PC-3 (cell line): ENCODE measurements at regions not wholly inside any gene's neighbourhood (a gene's known extent, or its start where the extent isn't known, plus 50 kb on each side); places are given as distances from the start of the nearest gene placed in this dataset.

Experiments used
- ATAC-seq: fragments of 200-7000 bp; cut with Tn5 transposase; 2 replicates; pipeline ENCODE4 v1.9.1; 2020; ENCODE audit warnings: mild to moderate bottlenecking, moderate library complexity
- BruUV-seq: library from RNA; stranded (reverse); fragments of 400-500 nt; replicated peaks from 2 replicates; lab custom pipeline; 2021; lab: Mats Ljungman, UMichigan
- CTCF ChIA-PET: fragments of 300-600 bp; sonication (Branson Sonifier 250); formaldehyde crosslinking; loops from one replicate; lab custom pipeline; 2022; ENCODE audit warnings: antibody characterized with exemption; lab: Charles Lee
- POLR2A ChIA-PET: fragments of 300-600 bp; sonication (Branson Sonifier 250); formaldehyde crosslinking; loops from one replicate; lab custom pipeline; 2022; ENCODE audit warnings: antibody characterized with exemption; ENCODE audit not compliant: unreplicated experiment; lab: Charles Lee
- DNase-seq: peaks from one replicate; pipeline ENCODE4 v3.0.0-alpha.2; 2015
- H2AFZ ChIP-seq: fragments of 300-600 bp; sonication (generic); 2 replicates; pipeline ENCODE4 v1.6.0; 2016; ENCODE audit warnings: antibody characterized with exemption, low read length
- H3F3A ChIP-seq: fragments of 300-600 bp; sonication (generic); one replicate; pipeline ENCODE4 v1.6.0; 2017; ENCODE audit warnings: antibody characterized with exemption, low read length, control low read depth, mild to moderate bottlenecking; ENCODE audit not compliant: unreplicated experiment
- H3K27ac ChIP-seq: fragments of 300-600 bp; sonication (generic); 2 replicates; pipeline ENCODE4 v1.5.1; 2016; ENCODE audit warnings: mild to moderate bottlenecking, low read length
- H3K27me3 ChIP-seq: fragments of 300-600 bp; sonication (generic); 2 replicates; pipeline ENCODE4 v1.6.1; 2016; ENCODE audit warnings: low read length, mixed read lengths
- H3K36me3 ChIP-seq: fragments of 300-600 bp; sonication (generic); 2 replicates; pipeline ENCODE4 v1.6.1; 2016; ENCODE audit warnings: low read depth, mixed run types, low read length, mixed read lengths
- H3K4me1 ChIP-seq: fragments of 300-600 bp; sonication (generic); 2 replicates; pipeline ENCODE4 v1.5.1; 2016; ENCODE audit warnings: low read length; ENCODE audit not compliant: insufficient read depth
- H3K4me2 ChIP-seq: fragments of 300-600 bp; sonication (generic); 2 replicates; pipeline ENCODE4 v1.6.0; 2016; ENCODE audit warnings: low read length
- H3K4me3 ChIP-seq: fragments of 300-600 bp; sonication (generic); 2 replicates; pipeline ENCODE4 v1.5.1; 2016; ENCODE audit warnings: mild to moderate bottlenecking, low read length, mixed read lengths
- H3K79me2 ChIP-seq: fragments of 300-600 bp; sonication (generic); 2 replicates; pipeline ENCODE4 v1.6.1; 2017; ENCODE audit warnings: low read length, mixed read lengths
- H3K9ac ChIP-seq: fragments of 300-600 bp; sonication (generic); 2 replicates; pipeline ENCODE4 v1.6.0; 2016; ENCODE audit warnings: mild to moderate bottlenecking, low read length
- H3K9me2 ChIP-seq: fragments of 300-600 bp; sonication (generic); replicated peaks from 2 replicates; pipeline ENCODE4 v1.6.1; 2016; ENCODE audit warnings: mixed run types, low read length, mixed read lengths
- H3K9me3 ChIP-seq: fragments of 300-600 bp; sonication (generic); 2 replicates; pipeline ENCODE4 v1.6.1; 2016; ENCODE audit warnings: low read length, mixed read lengths
- H4K20me1 ChIP-seq: fragments of 300-600 bp; sonication (generic); 2 replicates; pipeline ENCODE4 v1.6.1; 2016; ENCODE audit warnings: low read length, mixed read lengths
- EZH2 ChIP-seq: fragments of 300-600 bp; sonication (generic); IDR thresholded peaks from one replicate; pipeline ENCODE4 v1.6.1; 2017; ENCODE audit warnings: antibody characterized with exemption, mild to moderate bottlenecking, low read length; ENCODE audit not compliant: unreplicated experiment
- EZH2phosphoT487 ChIP-seq: fragments of 300-600 bp; sonication (generic); IDR thresholded peaks from 2 replicates; pipeline ENCODE4 v1.6.1; 2018; ENCODE audit warnings: mild to moderate bottlenecking, antibody characterized with exemption, low read length, borderline replicate concordance
- intact Hi-C: fragments of 100-400 bp; cut with micrococcal nuclease; formaldehyde crosslinking; loops from 2 replicates; pipeline ENCODE4 v1.9.0; 2023
- TF ChIP-seq, protein P1 (sequence below): fragments of 300-600 bp; sonication (generic); conservative IDR thresholded peaks from 2 replicates; pipeline ENCODE4 v1.5.1; 2017; ENCODE audit warnings: antibody characterized with exemption, low read depth, mild to moderate bottlenecking, low read length

DNA sequence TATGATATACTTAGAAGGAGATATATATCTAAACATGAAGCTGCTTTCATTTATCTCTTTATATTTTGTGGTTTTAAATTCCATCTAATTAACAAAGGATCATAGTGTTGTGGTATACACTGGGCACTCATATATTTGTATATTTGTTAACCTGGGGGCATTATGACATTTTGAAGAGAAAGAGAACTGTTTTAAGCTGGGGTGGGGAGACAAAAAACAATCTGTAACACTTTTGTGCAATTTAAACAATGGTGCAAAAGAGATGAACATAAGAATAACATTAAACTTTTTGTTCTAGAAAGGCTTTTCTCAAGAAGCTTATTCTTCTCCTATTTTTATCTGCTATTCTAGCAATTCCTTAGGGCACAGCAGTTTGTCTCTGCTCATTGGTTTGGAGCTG lies 842.0 kb upstream of the CDH2 start:
- no peaks in the 10 kb centered on the region for H3F3A ChIP-seq
- no peaks in the 10 kb centered on the region for H3K27me3 ChIP-seq
- ChIA-PET CTCF (no interaction called here), POLR2A (no interaction called here)
- H4K20me1 ChIP-seq: no peaks in the 10 kb centered on the region
- no peaks in the 10 kb centered on the region for H3K79me2 ChIP-seq
- H3K9me2 ChIP-seq: no peaks in the 10 kb centered on the region
- no peaks in the 10 kb centered on the region for H3K36me3 ChIP-seq
- no peak overlapping the region for H2AFZ ChIP-seq
- no peak overlapping the region for H3K4me3 ChIP-seq
- TF ChIP-seq, protein P1, sequence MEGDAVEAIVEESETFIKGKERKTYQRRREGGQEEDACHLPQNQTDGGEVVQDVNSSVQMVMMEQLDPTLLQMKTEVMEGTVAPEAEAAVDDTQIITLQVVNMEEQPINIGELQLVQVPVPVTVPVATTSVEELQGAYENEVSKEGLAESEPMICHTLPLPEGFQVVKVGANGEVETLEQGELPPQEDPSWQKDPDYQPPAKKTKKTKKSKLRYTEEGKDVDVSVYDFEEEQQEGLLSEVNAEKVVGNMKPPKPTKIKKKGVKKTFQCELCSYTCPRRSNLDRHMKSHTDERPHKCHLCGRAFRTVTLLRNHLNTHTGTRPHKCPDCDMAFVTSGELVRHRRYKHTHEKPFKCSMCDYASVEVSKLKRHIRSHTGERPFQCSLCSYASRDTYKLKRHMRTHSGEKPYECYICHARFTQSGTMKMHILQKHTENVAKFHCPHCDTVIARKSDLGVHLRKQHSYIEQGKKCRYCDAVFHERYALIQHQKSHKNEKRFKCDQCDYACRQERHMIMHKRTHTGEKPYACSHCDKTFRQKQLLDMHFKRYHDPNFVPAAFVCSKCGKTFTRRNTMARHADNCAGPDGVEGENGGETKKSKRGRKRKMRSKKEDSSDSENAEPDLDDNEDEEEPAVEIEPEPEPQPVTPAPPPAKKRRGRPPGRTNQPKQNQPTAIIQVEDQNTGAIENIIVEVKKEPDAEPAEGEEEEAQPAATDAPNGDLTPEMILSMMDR: no peak
- TF ChIP-seq EZH2 (no peak), EZH2phosphoT487 (no peak)
- no peak overlapping the region for H3K4me2 ChIP-seq
- ATAC-seq: no peak
- no peak overlapping the region for H3K9ac ChIP-seq
- no TSS peak for BruUV-seq
- no peak overlapping the region for H3K27ac ChIP-seq
- no peaks in the 10 kb centered on the region for H3K4me1 ChIP-seq
- intact Hi-C loops: no loop called here
- no peaks in the 10 kb centered on the region for H3K9me3 ChIP-seq
- DNase-seq: no peak

GRCh38 chr18:29012883-29013465 lies 836.0 kb upstream of the CDH2 start:
- Histone ChIP-seq H3K4me3 (no peak overlapping the region), H3K27ac (no peak overlapping the region), H3K9ac (no peak overlapping the region), H3K4me2 (no peak overlapping the region), H2AFZ (no peak overlapping the region), H4K20me1 (no peaks in the 10 kb centered on the region), H3K27me3 (no peaks in the 10 kb centered on the region), H3K9me3 (no peaks in the 10 kb centered on the region), H3K9me2 (no peaks in the 10 kb centered on the region), H3K36me3 (no peaks in the 10 kb centered on the region), H3K79me2 (no peaks in the 10 kb centered on the region), H3K4me1 (no peaks in the 10 kb centered on the region), H3F3A (no peaks in the 10 kb centered on the region)
- TF ChIP-seq, protein P1: no peak
- no peak for TF ChIP-seq EZH2
- TF ChIP-seq EZH2phosphoT487: no peak
- ChIA-PET CTCF (no interaction called here), POLR2A (no interaction called here)
- intact Hi-C loops: no loop called here
- BruUV-seq: no TSS peak
- ATAC-seq (no peak), DNase-seq (no peak)

GRCh38 chr18:29012364-29012763 lies 835.4 kb upstream of the CDH2 start:
- no peaks in the 10 kb centered on the region for H3K9me3 ChIP-seq
- H2AFZ ChIP-seq: no peak overlapping the region
- H3K9me2 ChIP-seq: no peaks in the 10 kb centered on the region
- no peak overlapping the region for H3K4me3 ChIP-seq
- no peaks in the 10 kb centered on the region for H3F3A ChIP-seq
- ATAC-seq (no peak), DNase-seq (no peak)
- H3K4me1 ChIP-seq: no peaks in the 10 kb centered on the region
- H3K27ac ChIP-seq: no peak overlapping the region
- H3K4me2 ChIP-seq: no peak overlapping the region
- no peaks in the 10 kb centered on the region for H3K79me2 ChIP-seq
- no peak overlapping the region for H3K9ac ChIP-seq
- H4K20me1 ChIP-seq: no peaks in the 10 kb centered on the region
- ChIA-PET CTCF (no interaction called here), POLR2A (no interaction called here)
- TF ChIP-seq, protein P1: no peak
- TF ChIP-seq EZH2 (no peak), EZH2phosphoT487 (no peak)
- no TSS peak for BruUV-seq
- H3K27me3 ChIP-seq: no peaks in the 10 kb centered on the region
- intact Hi-C loops: no loop called here
- H3K36me3 ChIP-seq: no peaks in the 10 kb centered on the region
